ENCODE measurements at regions not wholly inside any gene's neighbourhood (a gene's known extent, or its start where the extent isn't known, plus 50 kb on each side); places are given as distances from the start of the nearest gene placed in this dataset.

GRCh38 chr19:31694761-31695160 is 345.5 kb upstream of the TSHZ3 start:
- H3K14ac ChIP-seq (replicated peaks; ENCODE audit: low read depth, low read length), result no peak overlapping the region
- no TSS peak for BruUV-seq (replicated peaks)
- no peak overlapping the region for H4K91ac ChIP-seq (ENCODE audit: insufficient read depth, low read depth, low read length)
- no peak overlapping the region for H4K8ac ChIP-seq (ENCODE audit: low read depth in 2 of 2, low read length in 2 of 2)
- dilution Hi-C loops (cut with HindIII; ENCODE audit: low sequenced_read_pairs, unreplicated experiment), result no loop called here
- H3K27ac ChIP-seq (ENCODE audit: insufficient read depth, low read length), result no peak overlapping the region
- no peaks in the 10 kb centered on the region for H3K36me3 ChIP-seq (ENCODE audit: control insufficient read depth, insufficient read depth, low read length)
- no peak overlapping the region for H3K4me3 ChIP-seq (ENCODE audit: insufficient read depth, low read depth, low read length)
- WGBS, 2 experiments (ENCODE audit: extremely low coverage in 2 of 2, insufficient read length in 1 of 2), result 40% methylated on average over 1 of the region's 3 CpGs; no CpG with 5 or more reads in 1 of the 2 experiments
- ChIA-PET POLR2A (ENCODE audit: unreplicated experiment) (no interaction called here), CTCF (no interaction called here)
- in situ Hi-C loops (cut with MboI; ENCODE audit: low sequenced_read_pairs), result no loop called here
- H3K18ac ChIP-seq (ENCODE audit: low read depth, low read length), result no peak overlapping the region
- H2BK15ac ChIP-seq (ENCODE audit: low read depth, low read length), result no peak overlapping the region
- H4K5ac ChIP-seq (ENCODE audit: low read depth, low read length), result no peak overlapping the region
- H3K4me1 ChIP-seq (ENCODE audit: control insufficient read depth, insufficient read depth, low read length), result no peaks in the 10 kb centered on the region
- H2AK9ac ChIP-seq (replicated peaks; ENCODE audit: low read depth, low read length, poor library complexity), result no peak overlapping the region
- H3K56ac ChIP-seq (ENCODE audit: extremely low read depth, insufficient read depth, low read length), result no peak overlapping the region
- H2BK120ac ChIP-seq (ENCODE audit: low read depth, low read length), result no peak overlapping the region
- no peak overlapping the region for H2BK20ac ChIP-seq (ENCODE audit: low read depth, low read length)
- H2BK5ac ChIP-seq (ENCODE audit: low read depth, low read length, poor library complexity, severe bottlenecking), result no peak overlapping the region
- no peak overlapping the region for H3K4me2 ChIP-seq (ENCODE audit: low read depth, low read length)
- H3K4ac ChIP-seq (ENCODE audit: low read depth, low read length), result no peak overlapping the region
- H3K79me1 ChIP-seq (ENCODE audit: low read depth in 1 of 2, low read length in 2 of 2), result no peaks in the 10 kb centered on the region
- no peak overlapping the region for H3K23ac ChIP-seq (ENCODE audit: low read depth, low read length)
- ATAC-seq (ENCODE audit: low read depth) (no peak), DNase-seq (no peak)
- TF ChIP-seq, protein P1, sequence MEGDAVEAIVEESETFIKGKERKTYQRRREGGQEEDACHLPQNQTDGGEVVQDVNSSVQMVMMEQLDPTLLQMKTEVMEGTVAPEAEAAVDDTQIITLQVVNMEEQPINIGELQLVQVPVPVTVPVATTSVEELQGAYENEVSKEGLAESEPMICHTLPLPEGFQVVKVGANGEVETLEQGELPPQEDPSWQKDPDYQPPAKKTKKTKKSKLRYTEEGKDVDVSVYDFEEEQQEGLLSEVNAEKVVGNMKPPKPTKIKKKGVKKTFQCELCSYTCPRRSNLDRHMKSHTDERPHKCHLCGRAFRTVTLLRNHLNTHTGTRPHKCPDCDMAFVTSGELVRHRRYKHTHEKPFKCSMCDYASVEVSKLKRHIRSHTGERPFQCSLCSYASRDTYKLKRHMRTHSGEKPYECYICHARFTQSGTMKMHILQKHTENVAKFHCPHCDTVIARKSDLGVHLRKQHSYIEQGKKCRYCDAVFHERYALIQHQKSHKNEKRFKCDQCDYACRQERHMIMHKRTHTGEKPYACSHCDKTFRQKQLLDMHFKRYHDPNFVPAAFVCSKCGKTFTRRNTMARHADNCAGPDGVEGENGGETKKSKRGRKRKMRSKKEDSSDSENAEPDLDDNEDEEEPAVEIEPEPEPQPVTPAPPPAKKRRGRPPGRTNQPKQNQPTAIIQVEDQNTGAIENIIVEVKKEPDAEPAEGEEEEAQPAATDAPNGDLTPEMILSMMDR (conservative IDR thresholded peaks at IDR 0.05; ENCODE audit: low read depth, low read length), result no peak
- TF ChIP-seq CHD1 (IDR thresholded peaks at IDR 0.05; ENCODE audit: low read depth, low read length) (no peak), CEBPB (IDR thresholded peaks at IDR 0.05; ENCODE audit: low read depth, low read length) (no peak), MAFK (IDR thresholded peaks at IDR 0.05; ENCODE audit: low read depth, low read length) (no peak), POLR2A (IDR thresholded peaks at IDR 0.05; ENCODE audit: low read depth, low read length) (no peak), FOS (IDR thresholded peaks at IDR 0.05; ENCODE audit: low read depth, low read length) (no peak), RAD21 (IDR thresholded peaks at IDR 0.05; ENCODE audit: low read length) (no peak), RCOR1 (IDR thresholded peaks at IDR 0.05; ENCODE audit: insufficient replicate concordance, low read length) (no peak)
- TF ChIP-seq, protein P2, sequence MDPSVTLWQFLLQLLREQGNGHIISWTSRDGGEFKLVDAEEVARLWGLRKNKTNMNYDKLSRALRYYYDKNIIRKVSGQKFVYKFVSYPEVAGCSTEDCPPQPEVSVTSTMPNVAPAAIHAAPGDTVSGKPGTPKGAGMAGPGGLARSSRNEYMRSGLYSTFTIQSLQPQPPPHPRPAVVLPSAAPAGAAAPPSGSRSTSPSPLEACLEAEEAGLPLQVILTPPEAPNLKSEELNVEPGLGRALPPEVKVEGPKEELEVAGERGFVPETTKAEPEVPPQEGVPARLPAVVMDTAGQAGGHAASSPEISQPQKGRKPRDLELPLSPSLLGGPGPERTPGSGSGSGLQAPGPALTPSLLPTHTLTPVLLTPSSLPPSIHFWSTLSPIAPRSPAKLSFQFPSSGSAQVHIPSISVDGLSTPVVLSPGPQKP (IDR thresholded peaks at IDR 0.05; ENCODE audit: borderline replicate concordance, low read depth, low read length), result no peak
- H2AK5ac ChIP-seq (ENCODE audit: low read depth, low read length), result no peak overlapping the region
- no peak overlapping the region for H2AFZ ChIP-seq (replicated peaks; ENCODE audit: low read length, poor library complexity)
- no peaks in the 10 kb centered on the region for H3K9me3 ChIP-seq (ENCODE audit: control insufficient read depth, insufficient read depth, low read length)
- intact Hi-C loops (cut with micrococcal nuclease), result no loop called here
- no peaks in the 10 kb centered on the region for H4K20me1 ChIP-seq (ENCODE audit: insufficient read depth, low read length)
- H3K27me3 ChIP-seq (ENCODE audit: control insufficient read depth, insufficient read depth, low read length), result no peaks in the 10 kb centered on the region
- H3K9ac ChIP-seq (ENCODE audit: low read depth, low read length), result no peak overlapping the region
- no peaks in the 10 kb centered on the region for H3K9me1 ChIP-seq (ENCODE audit: insufficient read depth, low read length)

Data from IMR-90 (cell line).